Esophagus squamous epithelium (tissue), 4 donors: ENCODE measurements at regions not wholly inside any gene's neighbourhood (a gene's known extent, or its start where the extent isn't known, plus 50 kb on each side); places are given as distances from the start of the nearest gene placed in this dataset.

Source experiments
- POLR2A ChIP-seq, 4 donors: fragments of 450-650 bp; IDR thresholded peaks; one replicate each; pipeline ENCODE4 v1.6.1; 2017; ENCODE audit warnings: antibody characterized with exemption in 4 of 4, mild to moderate bottlenecking in 4 of 4, moderate library complexity in 3 of 4
- TF ChIP-seq, protein P1 (sequence below), 6 experiments: fragments of 450-650 bp in 4 of 6; fragments of 200-600 bp in 2 of 6; sonication (generic) in 2 of 6; IDR thresholded peaks; one replicate each; pipeline ENCODE4 v1.5.1; 2016 to 2019; ENCODE audit warnings: antibody characterized with exemption in 6 of 6, mild to moderate bottlenecking in 4 of 6, moderate library complexity in 4 of 6

DNA sequence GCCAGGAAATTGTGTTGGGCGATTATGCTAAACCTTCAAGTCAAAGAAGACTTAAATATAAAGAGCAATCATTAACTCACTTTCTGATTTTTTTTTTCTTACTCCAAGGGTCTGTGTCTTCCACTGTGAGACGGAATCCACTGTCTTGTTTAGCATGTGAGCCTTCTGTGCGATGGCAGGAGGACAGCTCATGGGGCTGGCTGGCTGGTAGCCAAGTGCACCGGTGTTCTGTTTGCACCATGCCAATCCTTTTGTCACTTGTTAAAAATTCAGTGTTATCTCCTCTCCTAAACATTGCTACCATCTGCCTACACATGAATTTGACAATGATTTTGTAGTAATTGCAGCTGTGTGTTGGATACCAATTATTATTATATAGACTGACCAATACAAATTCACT lies 1056.3 kb upstream of the IGFBP7 start:
- TF ChIP-seq, protein P1, sequence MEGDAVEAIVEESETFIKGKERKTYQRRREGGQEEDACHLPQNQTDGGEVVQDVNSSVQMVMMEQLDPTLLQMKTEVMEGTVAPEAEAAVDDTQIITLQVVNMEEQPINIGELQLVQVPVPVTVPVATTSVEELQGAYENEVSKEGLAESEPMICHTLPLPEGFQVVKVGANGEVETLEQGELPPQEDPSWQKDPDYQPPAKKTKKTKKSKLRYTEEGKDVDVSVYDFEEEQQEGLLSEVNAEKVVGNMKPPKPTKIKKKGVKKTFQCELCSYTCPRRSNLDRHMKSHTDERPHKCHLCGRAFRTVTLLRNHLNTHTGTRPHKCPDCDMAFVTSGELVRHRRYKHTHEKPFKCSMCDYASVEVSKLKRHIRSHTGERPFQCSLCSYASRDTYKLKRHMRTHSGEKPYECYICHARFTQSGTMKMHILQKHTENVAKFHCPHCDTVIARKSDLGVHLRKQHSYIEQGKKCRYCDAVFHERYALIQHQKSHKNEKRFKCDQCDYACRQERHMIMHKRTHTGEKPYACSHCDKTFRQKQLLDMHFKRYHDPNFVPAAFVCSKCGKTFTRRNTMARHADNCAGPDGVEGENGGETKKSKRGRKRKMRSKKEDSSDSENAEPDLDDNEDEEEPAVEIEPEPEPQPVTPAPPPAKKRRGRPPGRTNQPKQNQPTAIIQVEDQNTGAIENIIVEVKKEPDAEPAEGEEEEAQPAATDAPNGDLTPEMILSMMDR (IDR thresholded peaks at IDR 0.05): no peak
- TF ChIP-seq POLR2A (IDR thresholded peaks at IDR 0.05): no peak
